ENCODE measurements at regions not wholly inside any gene's neighbourhood (a gene's known extent, or its start where the extent isn't known, plus 50 kb on each side); places are given as distances from the start of the nearest gene placed in this dataset.

DNA sequence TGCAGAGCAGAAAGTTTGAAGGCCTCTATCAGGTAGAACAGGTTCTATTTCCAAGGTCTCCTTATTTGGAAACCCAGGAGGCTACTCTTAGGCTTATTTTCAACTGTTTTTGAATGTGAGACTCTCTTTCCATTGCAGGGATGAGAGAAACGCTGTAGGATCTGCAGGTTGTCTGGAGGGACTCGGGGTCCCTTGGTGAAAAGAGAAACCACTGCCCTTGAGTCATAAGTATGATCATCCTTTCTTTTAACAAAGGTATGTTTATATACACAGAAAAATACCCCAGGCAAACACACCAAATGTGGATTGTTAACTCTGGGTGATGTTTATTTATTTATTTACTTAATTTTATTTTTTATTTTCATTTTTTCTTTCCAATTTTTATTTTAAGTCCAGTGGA, 57.8 kb upstream of the MAX start:
- TF ChIP-seq, protein P1, sequence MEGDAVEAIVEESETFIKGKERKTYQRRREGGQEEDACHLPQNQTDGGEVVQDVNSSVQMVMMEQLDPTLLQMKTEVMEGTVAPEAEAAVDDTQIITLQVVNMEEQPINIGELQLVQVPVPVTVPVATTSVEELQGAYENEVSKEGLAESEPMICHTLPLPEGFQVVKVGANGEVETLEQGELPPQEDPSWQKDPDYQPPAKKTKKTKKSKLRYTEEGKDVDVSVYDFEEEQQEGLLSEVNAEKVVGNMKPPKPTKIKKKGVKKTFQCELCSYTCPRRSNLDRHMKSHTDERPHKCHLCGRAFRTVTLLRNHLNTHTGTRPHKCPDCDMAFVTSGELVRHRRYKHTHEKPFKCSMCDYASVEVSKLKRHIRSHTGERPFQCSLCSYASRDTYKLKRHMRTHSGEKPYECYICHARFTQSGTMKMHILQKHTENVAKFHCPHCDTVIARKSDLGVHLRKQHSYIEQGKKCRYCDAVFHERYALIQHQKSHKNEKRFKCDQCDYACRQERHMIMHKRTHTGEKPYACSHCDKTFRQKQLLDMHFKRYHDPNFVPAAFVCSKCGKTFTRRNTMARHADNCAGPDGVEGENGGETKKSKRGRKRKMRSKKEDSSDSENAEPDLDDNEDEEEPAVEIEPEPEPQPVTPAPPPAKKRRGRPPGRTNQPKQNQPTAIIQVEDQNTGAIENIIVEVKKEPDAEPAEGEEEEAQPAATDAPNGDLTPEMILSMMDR (IDR thresholded peaks at IDR 0.05): no peak
- TF ChIP-seq POLR2AphosphoS5 (IDR thresholded peaks at IDR 0.05): no peak

Measured in esophagus muscularis mucosa (tissue), 3 donors.